Esophagus squamous epithelium (tissue), 4 donors: ENCODE measurements at regions not wholly inside any gene's neighbourhood (a gene's known extent, or its start where the extent isn't known, plus 50 kb on each side); places are given as distances from the start of the nearest gene placed in this dataset.

Source experiments
- CTCF ChIP-seq, 6 experiments: fragments of 450-650 bp in 4 of 6; fragments of 200-600 bp in 2 of 6; sonication (generic) in 2 of 6; IDR thresholded peaks; one replicate each; pipeline ENCODE4 v1.5.1; 2016 to 2019; ENCODE audit warnings: antibody characterized with exemption in 6 of 6, mild to moderate bottlenecking in 4 of 6, moderate library complexity in 4 of 6
- POLR2A ChIP-seq, 4 donors: fragments of 450-650 bp; IDR thresholded peaks; one replicate each; pipeline ENCODE4 v1.6.1; 2017; ENCODE audit warnings: antibody characterized with exemption in 4 of 4, mild to moderate bottlenecking in 4 of 4, moderate library complexity in 3 of 4

DNA sequence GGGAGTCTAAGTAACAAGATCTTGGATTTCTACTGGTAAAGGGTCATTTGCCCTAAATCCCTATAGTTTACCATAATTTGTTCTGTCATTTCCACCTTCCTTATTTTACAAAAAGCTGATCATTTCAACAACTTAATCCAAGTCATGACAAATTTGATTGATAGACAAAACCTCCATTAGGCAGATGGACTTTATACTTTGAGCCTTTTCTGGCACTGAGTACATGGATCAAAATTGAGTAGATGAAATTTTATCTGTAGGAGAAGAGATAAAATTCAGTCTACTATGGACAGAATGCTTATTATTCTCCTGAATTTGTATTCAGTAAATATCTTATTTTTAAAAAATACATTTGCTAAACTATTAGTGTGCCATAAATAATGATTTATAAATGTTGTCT lies 62.6 kb upstream of the NRIP1 start:
- TF ChIP-seq CTCF (IDR thresholded peaks at IDR 0.05): no peak
- no peak for TF ChIP-seq POLR2A (IDR thresholded peaks at IDR 0.05)
